ENCODE measurements at regions not wholly inside any gene's neighbourhood (a gene's known extent, or its start where the extent isn't known, plus 50 kb on each side); places are given as distances from the start of the nearest gene placed in this dataset.

DNA sequence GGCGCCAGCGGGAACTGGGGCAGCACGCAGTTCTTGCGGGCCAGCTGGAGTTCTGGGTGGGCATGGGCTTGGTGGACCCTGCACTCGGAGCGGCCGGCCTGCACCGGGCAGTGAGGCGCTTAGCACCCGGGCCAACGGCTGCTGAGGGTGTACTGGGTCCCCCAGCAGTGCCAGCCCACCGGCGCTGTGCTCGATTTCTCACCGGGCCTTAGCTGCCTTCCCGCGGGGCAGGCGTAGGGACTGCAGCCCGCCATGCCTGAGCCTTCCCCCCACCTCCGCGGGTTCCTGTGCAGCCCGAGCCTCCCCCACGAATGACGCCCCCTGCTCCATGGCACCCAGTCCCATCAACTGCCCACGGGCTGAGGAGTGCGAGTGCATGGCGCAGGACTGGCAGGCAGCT, 168.8 kb downstream of the CD24 start:
- DNase-seq (ENCODE audit: low read depth, low spot score) (no peak), FAIRE-seq (no peak), ATAC-seq (no peak)
- no TSS peak for BruUV-seq (replicated peaks)
- Histone ChIP-seq H3K27me3 (replicated peaks in 1 of 2; ENCODE audit: control insufficient read depth in 2 of 2, insufficient read depth in 2 of 2, low read length in 1 of 2) (no peaks in the 10 kb centered on the region), H3K9me3 (replicated peaks; ENCODE audit: control insufficient read depth, insufficient read depth, low read length) (no peaks in the 10 kb centered on the region; the same call in 1 of the 3 replicates), H3K27ac (ENCODE audit: control insufficient read depth, insufficient read depth) (no peak overlapping the region), H2AFZ (ENCODE audit: control insufficient read depth, low read depth, low read length) (no peak overlapping the region), H3K4me1 (ENCODE audit: control insufficient read depth, insufficient read depth, low read length) (no peaks in the 10 kb centered on the region), H3K9ac (ENCODE audit: control insufficient read depth, insufficient read depth, low read length) (no peak overlapping the region), H3K79me2 (ENCODE audit: control insufficient read depth, insufficient read depth, low read length) (no peaks in the 10 kb centered on the region), H3K4me3 (no peak overlapping the region), H4K20me1 (ENCODE audit: control insufficient read depth, insufficient read depth) (no peaks in the 10 kb centered on the region), H3K4me2 (ENCODE audit: control insufficient read depth, insufficient read depth) (no peak overlapping the region), H3K36me3 (ENCODE audit: control insufficient read depth in 2 of 2, insufficient read depth in 2 of 2, low read length in 1 of 2) (no peaks in the 10 kb centered on the region)
- WGBS (ENCODE audit: insufficient coverage, insufficient replicate concordance, low lambda C conversion rate, missing lambda C conversion rate), result 66% methylated on average over 23 of the region's 27 CpGs
- intact Hi-C loops (cut with micrococcal nuclease; ENCODE audit: unreplicated experiment), result no loop called here
- TF ChIP-seq IKZF2 (IDR thresholded peaks at IDR 0.05) (no peak), GABPA (IDR thresholded peaks at IDR 0.05; ENCODE audit: low read depth) (no peak), POLR2A (IDR thresholded peaks at IDR 0.05; ENCODE audit: low read depth, low read length) (no peak), NR2F1 (conservative IDR thresholded peaks at IDR 0.05) (no peak), SMC3 (IDR thresholded peaks at IDR 0.05; ENCODE audit: borderline replicate concordance, low read length) (no peak), ZNF384 (IDR thresholded peaks at IDR 0.05; ENCODE audit: borderline replicate concordance, low read depth, low read length) (no peak), NBN (IDR thresholded peaks at IDR 0.05) (no peak), JUNB (IDR thresholded peaks at IDR 0.05) (no peak), TCF12 (IDR thresholded peaks at IDR 0.05; ENCODE audit: low read depth, low read length) (no peak)
- TF ChIP-seq, protein P1, sequence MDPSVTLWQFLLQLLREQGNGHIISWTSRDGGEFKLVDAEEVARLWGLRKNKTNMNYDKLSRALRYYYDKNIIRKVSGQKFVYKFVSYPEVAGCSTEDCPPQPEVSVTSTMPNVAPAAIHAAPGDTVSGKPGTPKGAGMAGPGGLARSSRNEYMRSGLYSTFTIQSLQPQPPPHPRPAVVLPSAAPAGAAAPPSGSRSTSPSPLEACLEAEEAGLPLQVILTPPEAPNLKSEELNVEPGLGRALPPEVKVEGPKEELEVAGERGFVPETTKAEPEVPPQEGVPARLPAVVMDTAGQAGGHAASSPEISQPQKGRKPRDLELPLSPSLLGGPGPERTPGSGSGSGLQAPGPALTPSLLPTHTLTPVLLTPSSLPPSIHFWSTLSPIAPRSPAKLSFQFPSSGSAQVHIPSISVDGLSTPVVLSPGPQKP (IDR thresholded peaks at IDR 0.05; ENCODE audit: low read depth, low read length), result no peak
- TF ChIP-seq, protein P2, sequence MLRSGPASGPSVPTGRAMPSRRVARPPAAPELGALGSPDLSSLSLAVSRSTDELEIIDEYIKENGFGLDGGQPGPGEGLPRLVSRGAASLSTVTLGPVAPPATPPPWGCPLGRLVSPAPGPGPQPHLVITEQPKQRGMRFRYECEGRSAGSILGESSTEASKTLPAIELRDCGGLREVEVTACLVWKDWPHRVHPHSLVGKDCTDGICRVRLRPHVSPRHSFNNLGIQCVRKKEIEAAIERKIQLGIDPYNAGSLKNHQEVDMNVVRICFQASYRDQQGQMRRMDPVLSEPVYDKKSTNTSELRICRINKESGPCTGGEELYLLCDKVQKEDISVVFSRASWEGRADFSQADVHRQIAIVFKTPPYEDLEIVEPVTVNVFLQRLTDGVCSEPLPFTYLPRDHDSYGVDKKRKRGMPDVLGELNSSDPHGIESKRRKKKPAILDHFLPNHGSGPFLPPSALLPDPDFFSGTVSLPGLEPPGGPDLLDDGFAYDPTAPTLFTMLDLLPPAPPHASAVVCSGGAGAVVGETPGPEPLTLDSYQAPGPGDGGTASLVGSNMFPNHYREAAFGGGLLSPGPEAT (IDR thresholded peaks at IDR 0.05; ENCODE audit: low read depth), result no peak
- SMC1A ChIA-PET (ENCODE audit: uncharacterized antibody, unreplicated experiment), result no interaction called here
- CTCF ChIA-PET, result no interaction called here
- in situ Hi-C loops (cut with MboI), result no loop called here
- RAD21 ChIA-PET (ENCODE audit: unreplicated experiment), result interaction anchor here (1.3 kb wide), 1 partner anchor 172 kb away, joined by 4 read pairs; no protein-coding TSS in a partner anchor
- POLR2A ChIA-PET, result no interaction called here
